ENCODE measurements at regions not wholly inside any gene's neighbourhood (a gene's known extent, or its start where the extent isn't known, plus 50 kb on each side); places are given as distances from the start of the nearest gene placed in this dataset.

DNA sequence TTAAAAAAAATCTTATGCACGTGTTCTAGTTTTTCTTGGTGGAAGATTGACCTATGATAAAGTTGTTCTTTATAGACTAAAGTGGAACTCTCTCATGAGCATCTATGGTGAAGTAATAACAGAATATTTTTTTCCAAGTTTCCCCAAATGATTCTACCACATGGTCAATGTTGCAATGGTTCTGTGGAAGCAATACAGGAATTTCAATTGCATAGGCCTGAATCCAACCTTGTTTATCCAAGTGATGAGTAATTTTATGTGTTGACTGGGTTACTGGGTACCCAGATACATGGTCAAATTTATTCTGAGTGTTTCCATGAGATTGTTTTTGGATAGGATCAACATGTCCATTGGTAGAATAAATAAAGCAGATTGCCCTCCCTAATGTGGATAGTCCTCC lies 581.5 kb downstream of the MMUT start:
- TF ChIP-seq, protein P1, sequence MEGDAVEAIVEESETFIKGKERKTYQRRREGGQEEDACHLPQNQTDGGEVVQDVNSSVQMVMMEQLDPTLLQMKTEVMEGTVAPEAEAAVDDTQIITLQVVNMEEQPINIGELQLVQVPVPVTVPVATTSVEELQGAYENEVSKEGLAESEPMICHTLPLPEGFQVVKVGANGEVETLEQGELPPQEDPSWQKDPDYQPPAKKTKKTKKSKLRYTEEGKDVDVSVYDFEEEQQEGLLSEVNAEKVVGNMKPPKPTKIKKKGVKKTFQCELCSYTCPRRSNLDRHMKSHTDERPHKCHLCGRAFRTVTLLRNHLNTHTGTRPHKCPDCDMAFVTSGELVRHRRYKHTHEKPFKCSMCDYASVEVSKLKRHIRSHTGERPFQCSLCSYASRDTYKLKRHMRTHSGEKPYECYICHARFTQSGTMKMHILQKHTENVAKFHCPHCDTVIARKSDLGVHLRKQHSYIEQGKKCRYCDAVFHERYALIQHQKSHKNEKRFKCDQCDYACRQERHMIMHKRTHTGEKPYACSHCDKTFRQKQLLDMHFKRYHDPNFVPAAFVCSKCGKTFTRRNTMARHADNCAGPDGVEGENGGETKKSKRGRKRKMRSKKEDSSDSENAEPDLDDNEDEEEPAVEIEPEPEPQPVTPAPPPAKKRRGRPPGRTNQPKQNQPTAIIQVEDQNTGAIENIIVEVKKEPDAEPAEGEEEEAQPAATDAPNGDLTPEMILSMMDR (IDR thresholded peaks at IDR 0.05) = no peak
- TF ChIP-seq POLR2A (IDR thresholded peaks at IDR 0.05) = no peak
- TF ChIP-seq POLR2AphosphoS5 (IDR thresholded peaks at IDR 0.05) = no peak

Measured in prostate gland (tissue), 2 donors.